GM21723 (cell line): ENCODE measurements at regions not wholly inside any gene's neighbourhood (a gene's known extent, or its start where the extent isn't known, plus 50 kb on each side); places are given as distances from the start of the nearest gene placed in this dataset.

Experiments used
- ATAC-seq: cut with Tn5 transposase; IDR thresholded peaks from one replicate; pipeline ENCODE4 v1.9.1; 2021; ENCODE audit warnings: mild to moderate bottlenecking, moderate library complexity; ENCODE audit not compliant: unreplicated experiment

DNA sequence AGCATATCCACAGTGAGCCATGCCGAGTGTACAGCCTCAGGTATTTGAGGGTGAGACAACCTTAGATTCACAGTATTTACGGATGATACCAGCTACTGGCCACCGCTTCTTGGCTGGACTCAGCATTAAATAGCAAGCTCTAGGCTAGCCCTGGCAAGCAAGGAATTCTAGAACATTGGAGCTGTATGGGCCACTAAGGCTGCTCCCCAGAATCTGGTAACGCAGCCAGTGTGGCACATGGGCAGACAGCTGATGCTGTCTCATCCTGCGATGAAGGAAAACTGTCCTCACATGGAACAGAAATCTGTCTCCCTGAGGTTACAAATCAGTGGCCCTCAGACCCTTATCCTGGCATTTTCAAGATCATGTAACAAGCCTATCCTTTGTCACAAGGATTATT lies 57.6 kb upstream of the RGMA start:
- ATAC-seq: no peak

DNA sequence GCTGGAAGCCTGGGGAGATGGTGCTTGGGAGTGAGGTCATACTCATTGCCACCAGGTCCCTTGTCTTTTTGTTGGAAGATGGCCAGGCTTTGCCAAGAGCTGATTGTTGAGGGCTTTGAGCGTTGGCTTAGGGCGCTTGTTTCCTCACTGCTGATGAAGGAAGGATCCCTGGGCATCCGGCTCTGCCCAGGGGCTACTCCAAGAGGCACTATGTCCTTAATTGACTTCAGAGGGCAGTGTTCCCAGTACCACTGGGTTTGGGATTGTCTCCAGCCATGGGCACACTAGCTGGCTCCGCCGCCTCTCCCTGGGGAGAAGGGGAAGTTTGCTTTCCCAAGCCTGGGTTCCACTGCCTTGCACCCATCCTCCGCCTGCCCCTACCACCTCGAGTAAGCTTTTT lies 57.2 kb upstream of the RGMA start:
- ATAC-seq: no peak

DNA sequence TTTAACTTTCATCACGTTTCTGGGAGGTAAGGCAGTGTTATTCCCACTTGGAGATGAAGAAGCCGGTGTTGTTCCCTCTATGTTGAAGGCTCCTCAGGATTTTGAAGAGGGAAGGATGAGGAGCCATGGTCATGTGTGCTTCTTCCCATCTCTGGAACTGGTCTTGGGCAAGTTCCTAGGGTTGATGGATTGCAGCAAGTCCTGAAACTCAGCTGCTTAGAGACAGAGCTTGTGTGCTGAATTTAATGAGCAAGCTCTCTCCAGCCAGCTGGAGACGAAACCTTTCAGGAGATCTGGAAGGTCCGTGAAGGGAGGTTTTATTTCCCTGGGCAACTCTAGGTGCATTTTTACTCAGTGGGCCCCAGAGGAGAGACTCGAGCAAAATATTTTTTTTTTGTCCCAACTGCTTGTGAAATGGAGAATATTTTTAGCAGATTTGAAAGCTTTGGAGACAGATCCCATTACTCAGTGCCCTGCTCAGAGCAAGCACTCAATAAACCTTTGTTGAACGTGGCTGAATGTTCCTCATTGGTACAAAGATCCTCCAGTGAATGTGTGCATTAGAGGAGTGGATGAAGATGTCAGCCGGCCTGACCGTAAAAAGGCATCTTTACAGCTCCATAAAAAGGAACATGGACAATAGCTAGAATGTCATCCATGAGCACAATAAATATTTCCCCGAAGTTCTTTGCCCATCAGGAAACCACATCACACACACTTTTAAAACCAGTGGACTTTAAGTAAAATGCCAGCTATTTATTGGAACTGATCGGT lies 55.6 kb upstream of the RGMA start:
- no peak for ATAC-seq

DNA sequence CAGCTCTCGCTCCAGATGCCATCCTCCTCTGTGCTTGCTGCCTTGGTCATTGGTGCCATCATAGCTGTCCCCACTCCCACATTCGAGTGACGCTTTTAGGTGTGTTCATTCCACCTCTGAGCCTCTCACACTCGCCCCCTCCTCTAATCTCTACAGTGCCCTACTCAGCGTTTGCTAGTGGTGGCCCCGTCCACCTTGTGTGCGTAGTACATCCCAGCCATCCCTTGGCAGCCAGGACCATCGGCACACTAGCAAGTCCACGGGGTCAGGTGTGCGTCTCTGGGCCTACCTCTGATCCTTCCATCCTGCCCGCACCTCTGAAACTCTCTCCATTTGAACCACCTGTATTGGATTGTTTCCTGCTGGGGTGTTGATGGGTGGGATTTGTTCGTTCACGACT lies 54.2 kb upstream of the RGMA start:
- ATAC-seq: no peak

DNA sequence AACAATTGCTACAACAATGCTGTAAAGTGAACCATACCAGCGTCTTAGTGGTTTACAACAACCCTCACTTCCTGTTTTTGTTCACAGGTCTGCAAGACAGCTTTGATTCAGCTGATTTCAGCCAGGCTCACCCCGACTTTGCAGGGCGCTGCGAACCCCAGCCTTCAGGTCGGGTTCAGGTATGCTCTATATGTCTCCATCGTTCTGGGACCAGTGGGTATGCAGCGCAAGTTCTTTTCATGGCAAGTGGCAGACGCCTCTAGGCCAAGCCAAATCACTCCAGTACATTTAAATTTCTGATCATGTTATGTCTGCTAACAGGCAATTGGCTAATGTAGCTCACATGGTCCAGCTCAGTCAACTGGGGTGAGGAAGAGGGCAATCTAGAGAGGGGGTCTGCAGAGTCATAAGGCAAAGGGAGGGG lies 52.4 kb upstream of the RGMA start:
- ATAC-seq: no peak

DNA sequence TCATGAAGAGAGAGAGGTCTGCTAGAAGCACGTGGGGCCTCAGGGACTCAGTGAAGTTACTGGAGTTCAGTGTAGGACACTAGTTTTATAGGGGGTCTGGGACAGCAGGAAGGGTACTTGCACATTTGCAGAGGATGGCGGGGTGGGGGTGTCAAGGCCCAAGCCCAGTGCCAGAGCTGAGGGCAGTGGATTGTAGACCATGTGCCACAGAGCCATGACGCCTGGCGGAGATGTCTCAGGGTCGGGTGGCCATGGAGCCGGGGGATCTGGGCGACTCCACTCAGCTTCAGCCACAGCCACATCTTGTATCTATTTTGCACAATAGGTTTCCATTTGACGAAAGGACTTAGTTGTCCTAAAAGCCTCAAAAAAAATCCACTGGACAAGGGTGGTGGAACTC lies 50.4 kb upstream of the RGMA start:
- no peak for ATAC-seq

DNA sequence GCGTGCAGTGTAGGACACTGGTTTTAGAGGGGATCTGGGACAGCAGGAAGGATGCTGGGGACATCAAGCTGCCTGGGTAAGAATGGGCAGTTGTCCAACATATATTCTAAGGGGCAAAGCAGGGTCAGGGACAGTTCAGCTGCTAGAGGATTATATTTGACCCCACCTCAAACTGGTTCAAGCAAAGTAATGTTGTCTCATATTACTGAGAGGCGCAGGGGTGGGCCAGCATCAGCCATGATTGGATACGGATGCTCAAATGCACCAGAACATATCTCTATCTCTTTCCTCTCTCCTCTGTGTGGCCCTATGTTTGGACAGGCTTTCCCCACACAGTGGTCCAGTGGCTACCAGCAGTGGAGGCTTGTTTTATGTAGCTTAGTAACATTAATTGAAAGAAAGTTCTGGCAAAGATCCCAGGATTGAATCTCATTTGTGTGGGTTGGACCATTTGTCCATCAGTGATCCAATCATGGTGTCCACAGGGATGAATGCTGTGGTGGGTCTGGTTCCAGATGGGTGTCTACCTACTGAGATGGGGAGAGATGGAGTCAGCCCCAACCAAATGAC lies 49.8 kb upstream of the RGMA start:
- ATAC-seq: no peak
